Left lung (tissue), 4 donors: ENCODE measurements at regions not wholly inside any gene's neighbourhood (a gene's known extent, or its start where the extent isn't known, plus 50 kb on each side); places are given as distances from the start of the nearest gene placed in this dataset.

ENCODE experiments used
- ATAC-seq: fragments of 200-7000 bp; cut with Tn5 transposase; one replicate; pipeline ENCODE4 v1.9.1; 2020; ENCODE audit warnings: moderate library complexity
- DNase-seq, 4 donors: peaks; one replicate each; pipeline ENCODE4 v3.0.0-alpha.2; 2013 to 2020
- H3K27ac ChIP-seq, 2 donors: fragments of 200-600 bp; sonication (generic) in 1 of 2; one replicate each; pipeline versions ENCODE4 v1.5.0 to v1.8.0; 2020 to 2021
- H3K27me3 ChIP-seq, 2 donors: fragments of 200-600 bp; sonication (generic) in 1 of 2; one replicate each; pipeline versions ENCODE4 v1.5.0 to v1.8.0; 2020 to 2021
- H3K36me3 ChIP-seq, 2 donors: fragments of 200-600 bp; sonication (generic) in 1 of 2; one replicate each; pipeline versions ENCODE4 v1.5.0 to v1.8.0; 2020 to 2021
- H3K4me1 ChIP-seq, 2 donors: fragments of 200-600 bp; one replicate each; pipeline ENCODE4 v1.8.0; 2021
- H3K4me3 ChIP-seq, 2 donors: fragments of 200-600 bp; sonication (generic) in 1 of 2; one replicate each; pipeline versions ENCODE4 v1.5.0 to v1.8.0; 2020 to 2021; ENCODE audit warnings: mild to moderate bottlenecking in 1 of 2
- H3K9me3 ChIP-seq, 2 donors: fragments of 200-600 bp; sonication (generic) in 1 of 2; one replicate each; pipeline versions ENCODE4 v1.5.0 to v1.8.0; 2020 to 2021
- CTCF ChIP-seq, 2 donors: fragments of 200-600 bp; sonication (generic) in 1 of 2; IDR thresholded peaks; one replicate each; pipeline versions ENCODE4 v1.5.0 to v1.8.0; 2021; ENCODE audit warnings: antibody characterized with exemption in 2 of 2
- intact Hi-C, 2 donors: fragments of 100-400 bp; cut with DNase I; formaldehyde crosslinking; loops; one replicate each; pipeline versions ENCODE4 v1.11.2 to v1.14.2; 2022
- donor health status: DM: no; HTN: yes; CAD: no.
- donor health status: DM: no; HTN: no; CAD: no.

- no peak overlapping the region for H3K4me3 ChIP-seq
- no peak for TF ChIP-seq CTCF (IDR thresholded peaks at IDR 0.05)
- no peaks in the 10 kb centered on the region for H3K9me3 ChIP-seq
These were observed 114.7 kb downstream of the ENGASE start for GRCh38 chr17:79189305-79189704.

GRCh38 chr17:79188685-79189084, 114.1 kb downstream of the ENGASE start:
- intact Hi-C loops = no loop called here

More at GRCh38 chr17:79189305-79189704, 114.7 kb downstream of the ENGASE start:
- peak in 1 of 4 donors; percentile 26 for DNase-seq
- intact Hi-C loops = no loop called here
- Histone ChIP-seq H3K36me3 (no peaks in the 10 kb centered on the region), H3K4me1 (no peaks in the 10 kb centered on the region), H3K27ac (no peak overlapping the region), H3K27me3 (peaks cover 13 to 100% of the 10 kb centered on the region in 2 donors)
- no peak for ATAC-seq

GRCh38 chr17:79188048-79188447, 113.4 kb downstream of the ENGASE start:
- Histone ChIP-seq H3K36me3 (no peaks in the 10 kb centered on the region), H3K27ac (no peak overlapping the region), H3K4me3 (no peak overlapping the region), H3K9me3 (no peaks in the 10 kb centered on the region), H3K27me3 (peaks cover 26 to 100% of the 10 kb centered on the region in 2 donors), H3K4me1 (peaks cover 0 to 7% of the 10 kb centered on the region in 2 donors)
- TF ChIP-seq CTCF (IDR thresholded peaks at IDR 0.05) = no peak
- DNase-seq (peak in 1 of 4 donors; percentile 69), ATAC-seq (peak; percentile 65)
- intact Hi-C loops = no loop called here

More at GRCh38 chr17:79188685-79189084, 114.1 kb downstream of the ENGASE start:
- ATAC-seq = no peak
- no peak overlapping the region for H3K27ac ChIP-seq
- TF ChIP-seq CTCF (IDR thresholded peaks at IDR 0.05) = no peak
- peaks cover 20 to 100% of the 10 kb centered on the region in 2 donors for H3K27me3 ChIP-seq
- no peaks in the 10 kb centered on the region for H3K9me3 ChIP-seq
- peak in 1 of 4 donors; percentile 27 for DNase-seq
- H3K36me3 ChIP-seq = no peaks in the 10 kb centered on the region
- peaks cover 0 to 2% of the 10 kb centered on the region in 2 donors for H3K4me1 ChIP-seq
- H3K4me3 ChIP-seq = no peak overlapping the region

GRCh38 chr17:79187186-79187585, 112.6 kb downstream of the ENGASE start:
- peaks cover 27 to 100% of the 10 kb centered on the region in 2 donors for H3K27me3 ChIP-seq
- TF ChIP-seq CTCF (IDR thresholded peaks at IDR 0.05) = no peak

GRCh38 chr17:79186406-79186805, 111.8 kb downstream of the ENGASE start:
- no peak overlapping the region for H3K27ac ChIP-seq
- DNase-seq (peak in 1 of 4 donors; percentile 37), ATAC-seq (no peak)
- peaks cover 0 to 7% of the 10 kb centered on the region in 2 donors for H3K4me1 ChIP-seq
- H3K4me3 ChIP-seq = no peak overlapping the region
- intact Hi-C loops = no loop called here
- TF ChIP-seq CTCF (IDR thresholded peaks at IDR 0.05) = no peak
- peaks cover 31 to 100% of the 10 kb centered on the region in 2 donors for H3K27me3 ChIP-seq
- no peaks in the 10 kb centered on the region for H3K9me3 ChIP-seq
- no peaks in the 10 kb centered on the region for H3K36me3 ChIP-seq

More at GRCh38 chr17:79187186-79187585, 112.6 kb downstream of the ENGASE start:
- H3K4me1 ChIP-seq = peaks cover 0 to 7% of the 10 kb centered on the region in 2 donors
- no peak overlapping the region for H3K4me3 ChIP-seq
- no peaks in the 10 kb centered on the region for H3K9me3 ChIP-seq
- ATAC-seq = no peak
- intact Hi-C loops = no loop called here
- DNase-seq = peak in 1 of 4 donors; percentile 59
- no peaks in the 10 kb centered on the region for H3K36me3 ChIP-seq
- no peak overlapping the region for H3K27ac ChIP-seq
